B cell (primary cell): ENCODE measurements at regions not wholly inside any gene's neighbourhood (a gene's known extent, or its start where the extent isn't known, plus 50 kb on each side); places are given as distances from the start of the nearest gene placed in this dataset.

Source experiments
- ATAC-seq: fragments of 200-7000 bp; cut with Tn5 transposase; one replicate; pipeline ENCODE4 v1.10.0; 2021; ENCODE audit warnings: low read depth, mild to moderate bottlenecking, moderate number of reproducible peaks, moderate library complexity
- CTCF ChIA-PET: fragments of 350-600 bp; sonication (Branson Sonifier 250); formaldehyde crosslinking; loops from one replicate; lab custom pipeline; 2021; ENCODE audit warnings: antibody characterized with exemption, inconsistent platforms; lab: Charles Lee
- POLR2A ChIA-PET: fragments of 350-600 bp; sonication (Branson Sonifier 250); formaldehyde crosslinking; loops from one replicate; lab custom pipeline; 2021; ENCODE audit warnings: antibody characterized with exemption; lab: Charles Lee
- DNase-seq: peaks from one replicate; pipeline ENCODE4 v3.0.0; 2013
- H2AFZ ChIP-seq: 2 replicates; pipeline ENCODE4 v1.6.1; 2012; ENCODE audit warnings: mild to moderate bottlenecking, low read depth, low read length; ENCODE audit not compliant: insufficient read depth, poor library complexity, severe bottlenecking
- H3K27ac ChIP-seq, 2 donors: 1 replicate in 1 of 2; 2 replicates in 1 of 2; pipeline ENCODE4 v1.5.1; 2012 to 2013; ENCODE audit warnings: low read length in 2 of 2, mild to moderate bottlenecking in 2 of 2, moderate library complexity in 1 of 2
- H3K27me3 ChIP-seq, 4 experiments: fragments of 200-600 bp in 1 of 4; sonication (generic) in 1 of 4; replicated peaks in 1 of 4; 1 replicate in 2 of 4; 2 replicates in 2 of 4; pipeline versions ENCODE4 v1.6.1 to v1.7.0; 2013 to 2016; ENCODE audit warnings: low read length in 3 of 4, mild to moderate bottlenecking in 2 of 4, mixed read lengths in 1 of 4, moderate library complexity in 1 of 4; ENCODE audit not compliant: insufficient read depth in 4 of 4, control insufficient read depth in 3 of 4; ENCODE audit errors: control extremely low read depth in 1 of 4
- H3K36me3 ChIP-seq, 2 experiments: replicated peaks in 1 of 2; 1 replicate in 1 of 2; 2 replicates in 1 of 2; pipeline versions ENCODE4 v1.6.1 to v1.7.1; 2013; ENCODE audit warnings: low read length in 1 of 2; ENCODE audit not compliant: insufficient read depth in 2 of 2, control insufficient read depth in 1 of 2; ENCODE audit errors: control extremely low read depth in 1 of 2, extremely low read depth in 1 of 2
- H3K4me1 ChIP-seq, 2 donors: fragments of 200-600 bp in 1 of 2; sonication (generic) in 1 of 2; 1 replicate in 1 of 2; 2 replicates in 1 of 2; pipeline versions ENCODE4 v1.5.1 to v1.6.1; 2013 to 2017; ENCODE audit warnings: low read length in 2 of 2; ENCODE audit not compliant: control insufficient read depth in 2 of 2, insufficient read depth in 2 of 2
- H3K4me2 ChIP-seq: replicated peaks from 2 replicates; pipeline ENCODE3; 2012; ENCODE audit warnings: mild to moderate bottlenecking, low read depth, low read length; ENCODE audit not compliant: poor library complexity, severe bottlenecking
- H3K4me3 ChIP-seq, 5 experiments: fragments of 200-600 bp in 1 of 5; sonication (generic) in 1 of 5; 1 replicate in 3 of 5; 2 replicates in 2 of 5; pipeline versions ENCODE4 v1.5.1 to v1.7.0; 2011 to 2016; ENCODE audit warnings: low read length in 4 of 5, mild to moderate bottlenecking in 4 of 5, low read depth in 2 of 5, control low read depth in 1 of 5, moderate library complexity in 1 of 5; ENCODE audit not compliant: insufficient read depth in 1 of 5; ENCODE audit errors: control extremely low read depth in 1 of 5, extremely low read depth in 1 of 5
- H3K79me2 ChIP-seq: fragments of 200-600 bp; sonication (generic); one replicate; pipeline ENCODE4 v1.6.0; 2016; ENCODE audit warnings: low read length; ENCODE audit not compliant: control insufficient read depth, insufficient read depth
- H3K9ac ChIP-seq: fragments of 200-600 bp; sonication (generic); 2 replicates; pipeline ENCODE4 v1.6.1; 2017; ENCODE audit warnings: mild to moderate bottlenecking, low read length, moderate library complexity
- H3K9me3 ChIP-seq, 3 donors: one replicate each; pipeline versions ENCODE4 v1.6.1 to v1.7.1; 2013; ENCODE audit warnings: low read length in 2 of 3; ENCODE audit not compliant: control insufficient read depth in 2 of 3, insufficient read depth in 1 of 3; ENCODE audit errors: control extremely low read depth in 1 of 3
- H4K20me1 ChIP-seq: 2 replicates; pipeline ENCODE4 v1.6.0; 2012; ENCODE audit warnings: mild to moderate bottlenecking, low read length; ENCODE audit not compliant: insufficient read depth, control insufficient read depth, poor library complexity, severe bottlenecking
- H3K27ac Mint-ChIP-seq: one replicate; pipeline ENCODE4 v1.8.0; 2021; ENCODE audit warnings: mixed read lengths
- H3K27me3 Mint-ChIP-seq: one replicate; pipeline ENCODE4 v1.8.0; 2021; ENCODE audit warnings: mixed read lengths
- H3K4me1 Mint-ChIP-seq: one replicate; pipeline ENCODE4 v1.8.0; 2021; ENCODE audit warnings: mixed read lengths
- H3K4me3 Mint-ChIP-seq: one replicate; pipeline ENCODE4 v1.8.0; 2021; ENCODE audit warnings: mixed read lengths
- H3K9me3 Mint-ChIP-seq: one replicate; pipeline ENCODE4 v1.8.0; 2022; ENCODE audit warnings: mixed read lengths; ENCODE audit not compliant: insufficient read depth
- EZH2 ChIP-seq: IDR thresholded peaks from 2 replicates; pipeline ENCODE4 v1.6.1; 2012; ENCODE audit warnings: borderline replicate concordance, low read depth, mild to moderate bottlenecking, moderate library complexity, low read length; ENCODE audit not compliant: insufficient read depth, poor library complexity, severe bottlenecking
- WGBS: methylation state at CpG from one replicate; pipeline ENCODE4 v1.1.5; 2013; ENCODE audit warnings: missing lambda C conversion rate; ENCODE audit not compliant: insufficient coverage; 5-methylcytosine and 5-hydroxymethylcytosine counted together
- intact Hi-C: fragments of 100-400 bp; cut with micrococcal nuclease; formaldehyde crosslinking; loops from one replicate; pipeline ENCODE4 v1.10.0; 2022
- TF ChIP-seq, protein P1 (sequence below): fragments of 200-600 bp; IDR thresholded peaks from one replicate; pipeline ENCODE4 v1.8.0; 2022; ENCODE audit warnings: antibody characterized with exemption, mild to moderate bottlenecking

- H3K27me3 ChIP-seq, result no peaks in the 10 kb centered on the region
- Mint-ChIP-seq H3K4me3 (no peak overlapping the region), H3K27me3 (no peaks in the 10 kb centered on the region), H3K4me1 (no peaks in the 10 kb centered on the region), H3K9me3 (peaks cover 9% of the 10 kb centered on the region), H3K27ac (no peak overlapping the region)
- no peak overlapping the region for H3K4me3 ChIP-seq
- ATAC-seq (no peak), DNase-seq (no peak)
- ChIA-PET CTCF (no interaction called here), POLR2A (no interaction called here)
- no peaks in the 10 kb centered on the region for H3K36me3 ChIP-seq
- no peaks in the 10 kb centered on the region for H3K79me2 ChIP-seq
- no peak overlapping the region for H3K27ac ChIP-seq
- no peaks in the 10 kb centered on the region for H3K4me1 ChIP-seq
- 70% methylated on average over 2 of the region's 2 CpGs for WGBS
- H4K20me1 ChIP-seq, result no peaks in the 10 kb centered on the region
- no peak overlapping the region for H2AFZ ChIP-seq
- H3K9me3 ChIP-seq, result peaks cover 0 to 6% (median 0%) of the 10 kb centered on the region in 3 donors
- no peak overlapping the region for H3K4me2 ChIP-seq
- H3K9ac ChIP-seq, result no peak overlapping the region
- intact Hi-C loops, result no loop called here
- TF ChIP-seq EZH2, result no peak
- TF ChIP-seq, protein P1, sequence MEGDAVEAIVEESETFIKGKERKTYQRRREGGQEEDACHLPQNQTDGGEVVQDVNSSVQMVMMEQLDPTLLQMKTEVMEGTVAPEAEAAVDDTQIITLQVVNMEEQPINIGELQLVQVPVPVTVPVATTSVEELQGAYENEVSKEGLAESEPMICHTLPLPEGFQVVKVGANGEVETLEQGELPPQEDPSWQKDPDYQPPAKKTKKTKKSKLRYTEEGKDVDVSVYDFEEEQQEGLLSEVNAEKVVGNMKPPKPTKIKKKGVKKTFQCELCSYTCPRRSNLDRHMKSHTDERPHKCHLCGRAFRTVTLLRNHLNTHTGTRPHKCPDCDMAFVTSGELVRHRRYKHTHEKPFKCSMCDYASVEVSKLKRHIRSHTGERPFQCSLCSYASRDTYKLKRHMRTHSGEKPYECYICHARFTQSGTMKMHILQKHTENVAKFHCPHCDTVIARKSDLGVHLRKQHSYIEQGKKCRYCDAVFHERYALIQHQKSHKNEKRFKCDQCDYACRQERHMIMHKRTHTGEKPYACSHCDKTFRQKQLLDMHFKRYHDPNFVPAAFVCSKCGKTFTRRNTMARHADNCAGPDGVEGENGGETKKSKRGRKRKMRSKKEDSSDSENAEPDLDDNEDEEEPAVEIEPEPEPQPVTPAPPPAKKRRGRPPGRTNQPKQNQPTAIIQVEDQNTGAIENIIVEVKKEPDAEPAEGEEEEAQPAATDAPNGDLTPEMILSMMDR, result no peak
These were observed 958.5 kb upstream of the MIR17HG start for GRCh38 chr13:90388887-90389452.

- DNase-seq, result no peak
- Mint-ChIP-seq H3K4me3 (no peak overlapping the region), H3K4me1 (no peaks in the 10 kb centered on the region), H3K27ac (no peak overlapping the region), H3K27me3 (no peaks in the 10 kb centered on the region), H3K9me3 (peaks cover 9% of the 10 kb centered on the region)
- H3K4me1 ChIP-seq, result no peaks in the 10 kb centered on the region
- no peak overlapping the region for H3K4me2 ChIP-seq
- ChIA-PET CTCF (no interaction called here), POLR2A (no interaction called here)
- no peaks in the 10 kb centered on the region for H3K36me3 ChIP-seq
- peaks cover 0 to 6% (median 0%) of the 10 kb centered on the region in 3 donors for H3K9me3 ChIP-seq
- ATAC-seq, result no peak
- no peak overlapping the region for H3K4me3 ChIP-seq
- no peak for TF ChIP-seq EZH2
- TF ChIP-seq, protein P1, result no peak
- H3K9ac ChIP-seq, result no peak overlapping the region
- H3K27me3 ChIP-seq, result no peaks in the 10 kb centered on the region
- H3K27ac ChIP-seq, result no peak overlapping the region
- no peaks in the 10 kb centered on the region for H3K79me2 ChIP-seq
- WGBS, result 100% methylated on average over 1 of the region's 2 CpGs
- H4K20me1 ChIP-seq, result no peaks in the 10 kb centered on the region
- intact Hi-C loops, result no loop called here
- H2AFZ ChIP-seq, result no peak overlapping the region
These were observed 958.0 kb upstream of the MIR17HG start for GRCh38 chr13:90389537-90389936.
